HepG2 (cell line): ENCODE measurements at regions not wholly inside any gene's neighbourhood (a gene's known extent, or its start where the extent isn't known, plus 50 kb on each side); places are given as distances from the start of the nearest gene placed in this dataset.

ENCODE experiments used
- ATAC-seq: fragments of 200-7000 bp; cut with Tn5 transposase; 3 replicates; pipeline ENCODE4 v1.9.1; 2020; ENCODE audit warnings: mild to moderate bottlenecking, moderate library complexity
- BruUV-seq: library from RNA; stranded (reverse); fragments of 400-500 nt; replicated peaks from 2 replicates; lab custom pipeline; 2021; lab: Mats Ljungman, UMichigan
- CTCF ChIA-PET: fragments of 300-600 bp; formaldehyde crosslinking; extraction: SDS; loops from one replicate; lab custom pipeline; 2021; ENCODE audit warnings: low total read pairs, inconsistent platforms, low intra/inter-chr PET ratio; lab: Yijun Ruan, JAX
- POLR2A ChIA-PET: fragments of 350-600 bp; sonication (Branson Sonifier 250); formaldehyde crosslinking; loops from one replicate; lab custom pipeline; 2020; ENCODE audit warnings: antibody characterized with exemption, inconsistent platforms; lab: Yijun Ruan, JAX
- DNase-seq: peaks from one replicate; pipeline ENCODE4 v3.0.0-alpha.2; 2015; ENCODE audit warnings: low spot score
- FAIRE-seq: peaks from 3 replicates; lab custom pipeline; 2011; peaks lifted over from hg19 to GRCh38; lab: Jason Lieb, UNC
- H2AFZ ChIP-seq: one replicate; pipeline ENCODE4 v1.6.1; 2011; ENCODE audit warnings: low read length, inconsistent platforms
- H3K27ac ChIP-seq: fragments of 300-600 bp; 3 replicates; pipeline ENCODE4 v1.8.0; 2011; ENCODE audit warnings: mixed run types, mild to moderate bottlenecking, mixed read lengths, low read length, inconsistent platforms; ENCODE audit not compliant: insufficient read depth; ENCODE audit errors: extremely low read length
- H3K27me3 ChIP-seq, 2 experiments: fragments of 200-600 bp in 1 of 2; 2 replicates in 1 of 2; 3 replicates in 1 of 2; pipeline versions ENCODE4 v1.6.0 to v1.8.0; 2011; ENCODE audit warnings: low read length in 2 of 2, mild to moderate bottlenecking in 2 of 2, moderate library complexity in 2 of 2, inconsistent platforms in 1 of 2; ENCODE audit not compliant: insufficient read depth in 2 of 2, control insufficient read depth in 1 of 2
- H3K36me3 ChIP-seq, 2 experiments: fragments of 200-600 bp in 1 of 2; replicated peaks in 1 of 2; 2 replicates in 1 of 2; 3 replicates in 1 of 2; pipeline versions ENCODE4 v1.5.1 to v1.8.0; 2011; ENCODE audit warnings: low read length in 2 of 2, inconsistent platforms in 1 of 2; ENCODE audit not compliant: insufficient read depth in 2 of 2, control insufficient read depth in 1 of 2
- H3K4me1 ChIP-seq: 2 replicates; pipeline ENCODE4 v1.5.1; 2012; ENCODE audit warnings: low read length, inconsistent platforms; ENCODE audit not compliant: insufficient read depth
- H3K4me2 ChIP-seq: 2 replicates; pipeline ENCODE4 v1.6.0; 2011; ENCODE audit warnings: low read depth, low read length, inconsistent platforms
- H3K4me3 ChIP-seq, 3 experiments: fragments of 200-600 bp in 1 of 3; sonication (generic), shearing (Covaris generic) in 1 of 3; replicated peaks in 1 of 3; 2 replicates each; pipeline ENCODE4 v1.5.1; 2011 to 2016; ENCODE audit warnings: low read length in 3 of 3, inconsistent platforms in 2 of 3, low read depth in 2 of 3, mild to moderate bottlenecking in 2 of 3, control low read depth in 1 of 3, mixed read lengths in 1 of 3; ENCODE audit not compliant: insufficient read depth in 1 of 3
- H3K79me2 ChIP-seq: one replicate; pipeline ENCODE4 v1.6.1; 2011; ENCODE audit warnings: low read length, inconsistent platforms; ENCODE audit not compliant: insufficient read depth
- H3K9ac ChIP-seq: 2 replicates; pipeline ENCODE4 v1.6.0; 2011; ENCODE audit warnings: mild to moderate bottlenecking, low read depth, low read length, inconsistent platforms; ENCODE audit not compliant: insufficient read depth
- H3K9me3 ChIP-seq: 2 replicates; pipeline ENCODE4 v1.5.1; 2012; ENCODE audit warnings: mild to moderate bottlenecking, low read length
- H4K20me1 ChIP-seq: 2 replicates; pipeline ENCODE4 v1.6.0; 2011; ENCODE audit warnings: inconsistent platforms, mild to moderate bottlenecking, low read length, moderate library complexity; ENCODE audit not compliant: insufficient read depth
- AGO2 ChIP-seq: fragments of 200-400 bp; formaldehyde crosslinking; optimal IDR thresholded peaks from 2 replicates; pipeline ENCODE3; 2017; ENCODE audit warnings: mild to moderate bottlenecking, low read depth, low read length, moderate library complexity
- CCAR2 ChIP-seq: fragments of 200-400 bp; formaldehyde crosslinking; optimal IDR thresholded peaks from 2 replicates; pipeline ENCODE3; 2018; ENCODE audit warnings: low read depth, mild to moderate bottlenecking, low read length, moderate library complexity
- CREB1 ChIP-seq, 2 experiments: fragments of 450-650 bp in 1 of 2; IDR thresholded peaks; 2 replicates each; pipeline ENCODE4 v1.6.1; 2016 to 2017; ENCODE audit warnings: control low read depth in 1 of 2, mild to moderate bottlenecking in 1 of 2, missing compliant biosample characterization in 1 of 2, missing genetic modification characterization in 1 of 2
- FOXP4 ChIP-seq: sonication (generic); formaldehyde crosslinking; IDR thresholded peaks from 2 replicates; pipeline ENCODE4 v1.4.0; 2020; ENCODE audit warnings: missing genetic modification reagents
- HINFP ChIP-seq: sonication (generic); formaldehyde crosslinking; IDR thresholded peaks from 2 replicates; pipeline ENCODE4 v1.4.0; 2020; ENCODE audit warnings: low read depth, mild to moderate bottlenecking, missing genetic modification reagents
- KLF12 ChIP-seq: sonication (generic); formaldehyde crosslinking; IDR thresholded peaks from 2 replicates; pipeline ENCODE4 v1.4.0; 2020; ENCODE audit warnings: missing genetic modification reagents, borderline replicate concordance
- NCOA5 ChIP-seq: sonication (generic); formaldehyde crosslinking; IDR thresholded peaks from 2 replicates; pipeline ENCODE4 v1.4.0; 2020; ENCODE audit warnings: missing genetic modification reagents
- NR2F2 ChIP-seq: IDR thresholded peaks from 2 replicates; pipeline ENCODE4 v1.6.1; 2012; ENCODE audit warnings: low read depth, inconsistent platforms, borderline replicate concordance
- RFX3 ChIP-seq: IDR thresholded peaks from 2 replicates; pipeline ENCODE4 v1.6.1; 2016; ENCODE audit warnings: missing biosample characterization, missing genetic modification reagents
- RFXANK ChIP-seq: IDR thresholded peaks from 2 replicates; pipeline ENCODE4 v1.6.1; 2016
- SRF ChIP-seq: IDR thresholded peaks from 2 replicates; pipeline ENCODE4 v1.6.1; 2011; ENCODE audit warnings: mild to moderate bottlenecking, low read depth, low read length, moderate library complexity
- ZFP62 ChIP-seq: sonication (generic); formaldehyde crosslinking; IDR thresholded peaks from 2 replicates; pipeline ENCODE4 v1.4.0; 2020; ENCODE audit warnings: missing genetic modification reagents
- ZNF124 ChIP-seq: sonication (generic); formaldehyde crosslinking; IDR thresholded peaks from 2 replicates; pipeline ENCODE4 v1.4.0; 2020; ENCODE audit warnings: missing genetic modification reagents
- ZSCAN21 ChIP-seq: sonication (generic); formaldehyde crosslinking; IDR thresholded peaks from 2 replicates; pipeline ENCODE4 v1.8.0; 2022; ENCODE audit warnings: mild to moderate bottlenecking, missing genetic modification reagents, moderate library complexity, borderline replicate concordance
- WGBS: methylation state at CpG from one replicate; pipeline ENCODE4 v1.1.6; 2017; ENCODE audit warnings: low lambda C conversion rate; 5-methylcytosine and 5-hydroxymethylcytosine counted together
- in situ Hi-C: cut with HindIII; loops from 2 replicates; pipeline ENCODE4 v1.10.0; 2017; ENCODE audit warnings: low pct_unique_long_range_greater_than_20kb; ENCODE audit not compliant: extremely low pct_ligation_motif_present
- intact Hi-C: fragments of 100-400 bp; cut with micrococcal nuclease; formaldehyde crosslinking; loops from one replicate; pipeline ENCODE4 v1.10.0; 2022; ENCODE audit not compliant: unreplicated experiment
- TF ChIP-seq, protein P1 (sequence below): sonication (generic); formaldehyde crosslinking; IDR thresholded peaks from 2 replicates; pipeline ENCODE4 v1.8.0; 2022; ENCODE audit warnings: mild to moderate bottlenecking, missing genetic modification reagents, moderate library complexity

DNA sequence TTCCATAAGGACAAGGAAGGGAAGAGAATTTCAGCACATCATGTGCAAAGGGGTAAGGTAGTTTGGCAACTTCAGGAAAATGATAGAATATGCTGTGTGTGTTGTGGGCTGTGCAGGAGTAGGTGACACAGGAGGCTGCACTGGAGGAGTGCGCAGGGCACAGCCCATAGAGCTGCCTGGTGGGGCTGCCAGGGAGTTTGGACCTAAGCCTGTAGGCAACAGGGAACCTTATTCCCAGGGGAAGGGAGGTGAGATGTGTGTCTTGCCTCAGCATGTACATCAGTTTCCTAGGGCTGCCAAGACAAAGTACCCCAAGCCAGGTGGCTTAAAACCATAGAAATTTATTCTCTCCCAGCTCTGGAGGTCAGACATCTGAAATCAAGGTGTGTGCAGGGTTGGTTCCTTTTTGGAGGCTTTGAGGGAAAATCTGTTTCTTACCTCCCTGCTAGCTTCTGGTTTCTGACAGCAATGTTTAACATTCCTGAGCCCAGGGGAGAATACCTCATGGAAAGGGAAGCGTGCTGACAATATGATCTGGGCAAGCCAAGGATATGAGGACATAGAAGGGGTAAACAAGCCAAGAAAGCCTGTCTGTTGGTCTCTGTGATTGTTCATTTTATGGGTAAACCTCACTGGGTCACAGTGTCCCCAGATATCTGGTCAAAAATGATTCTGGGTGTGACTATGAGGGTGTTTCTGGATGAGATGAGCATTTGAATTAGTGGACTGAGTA lies 174.0 kb upstream of the NTF3 start:
- Histone ChIP-seq H3K4me1 (no peaks in the 10 kb centered on the region), H3K27me3 (no peaks in the 10 kb centered on the region), H3K4me3 (no peak overlapping the region), H3K9ac (no peak overlapping the region), H3K27ac (no peak overlapping the region), H4K20me1 (no peaks in the 10 kb centered on the region), H3K9me3 (no peaks in the 10 kb centered on the region), H3K79me2 (no peaks in the 10 kb centered on the region), H3K36me3 (no peaks in the 10 kb centered on the region)
- POLR2A ChIA-PET = no interaction called here
- DNase-seq = no peak
- intact Hi-C loops = no loop called here
- CTCF ChIA-PET = no interaction called here
- no peak for TF ChIP-seq AGO2
- no peak for TF ChIP-seq NR2F2
- TF ChIP-seq CREB1 (IDR thresholded peaks at IDR 0.05) = no peak
- TF ChIP-seq CREB1 (CRISPR knock-in tag; IDR thresholded peaks at IDR 0.05) = no peak
- no peak for TF ChIP-seq SRF
- no peak for TF ChIP-seq ZSCAN21 (CRISPR knock-in tag)
- TF ChIP-seq, all 625 proteins: peak for 0
- in situ Hi-C loops = no loop called here
- Histone ChIP-seq H2AFZ (no peak overlapping the region), H3K4me2 (no peak overlapping the region)
- no TSS peak for BruUV-seq
- ATAC-seq = no peak
- no peak for FAIRE-seq
- WGBS = 3% methylated on average over 2 of the region's 2 CpGs

GRCh38 chr12:5258498-5258897 lies 173.4 kb upstream of the NTF3 start:
- no CpG with 5 or more reads among the region's 3 CpGs for WGBS
- H4K20me1 ChIP-seq = no peaks in the 10 kb centered on the region
- no peak overlapping the region for H3K9ac ChIP-seq
- ATAC-seq (no peak), DNase-seq (no peak), FAIRE-seq (no peak)
- in situ Hi-C loops = no loop called here
- H3K27me3 ChIP-seq = no peaks in the 10 kb centered on the region
- H3K79me2 ChIP-seq = no peaks in the 10 kb centered on the region
- POLR2A ChIA-PET = no interaction called here
- BruUV-seq = no TSS peak
- H3K4me2 ChIP-seq = no peak overlapping the region
- no peak overlapping the region for H3K4me3 ChIP-seq
- intact Hi-C loops = no loop called here
- H2AFZ ChIP-seq = no peak overlapping the region
- CTCF ChIA-PET = no interaction called here
- no peak overlapping the region for H3K27ac ChIP-seq
- H3K9me3 ChIP-seq = no peaks in the 10 kb centered on the region
- H3K36me3 ChIP-seq = no peaks in the 10 kb centered on the region
- H3K4me1 ChIP-seq = no peaks in the 10 kb centered on the region
- no peak for TF ChIP-seq RFX3
- TF ChIP-seq KLF12 (CRISPR knock-in tag) = no peak
- TF ChIP-seq ZNF124 (CRISPR knock-in tag) = no peak
- no peak for TF ChIP-seq RFXANK
- no peak for TF ChIP-seq HINFP (CRISPR knock-in tag)
- TF ChIP-seq FOXP4 (CRISPR knock-in tag) = no peak
- TF ChIP-seq CCAR2 = no peak
- TF ChIP-seq, protein P1, sequence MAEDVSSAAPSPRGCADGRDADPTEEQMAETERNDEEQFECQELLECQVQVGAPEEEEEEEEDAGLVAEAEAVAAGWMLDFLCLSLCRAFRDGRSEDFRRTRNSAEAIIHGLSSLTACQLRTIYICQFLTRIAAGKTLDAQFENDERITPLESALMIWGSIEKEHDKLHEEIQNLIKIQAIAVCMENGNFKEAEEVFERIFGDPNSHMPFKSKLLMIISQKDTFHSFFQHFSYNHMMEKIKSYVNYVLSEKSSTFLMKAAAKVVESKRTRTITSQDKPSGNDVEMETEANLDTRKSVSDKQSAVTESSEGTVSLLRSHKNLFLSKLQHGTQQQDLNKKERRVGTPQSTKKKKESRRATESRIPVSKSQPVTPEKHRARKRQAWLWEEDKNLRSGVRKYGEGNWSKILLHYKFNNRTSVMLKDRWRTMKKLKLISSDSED (CRISPR knock-in tag) = no peak
- TF ChIP-seq ZFP62 (CRISPR knock-in tag) = no peak
- no peak for TF ChIP-seq NCOA5
